Muscle of back (tissue), 3 donors: ENCODE measurements at regions not wholly inside any gene's neighbourhood (a gene's known extent, or its start where the extent isn't known, plus 50 kb on each side); places are given as distances from the start of the nearest gene placed in this dataset.
"Not testable (repeated sequence)": the region's sequence is repeated elsewhere in the genome, so short reads cannot be mapped to it uniquely, and the experiment has no call there.

Source experiments
- DNase-seq, 3 donors: peaks; one replicate each; pipeline versions ENCODE4 v3.0.0 to v3.0.0-alpha.2; 2013

DNA sequence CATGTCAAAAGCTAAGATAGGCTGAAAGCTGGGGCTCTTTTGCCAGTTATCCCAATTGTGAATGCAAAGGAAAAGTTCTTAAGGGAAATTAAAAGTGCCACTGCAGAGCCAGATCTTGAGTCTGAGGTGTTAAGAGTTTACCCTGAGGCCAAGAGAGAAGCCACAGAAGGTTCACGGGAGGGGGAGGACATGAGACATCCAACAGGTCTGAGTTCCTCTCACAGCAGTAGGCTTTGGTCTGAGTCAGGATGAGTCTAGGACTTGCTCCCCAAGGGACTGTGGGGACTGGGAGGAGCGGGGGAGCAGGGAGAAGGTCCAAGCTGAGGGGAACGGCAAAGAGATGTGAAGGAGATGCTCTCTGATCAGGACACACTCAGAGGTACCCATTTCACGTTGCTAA is 411.2 kb upstream of the CAMK1G start:
- DNase-seq = no peak

DNA sequence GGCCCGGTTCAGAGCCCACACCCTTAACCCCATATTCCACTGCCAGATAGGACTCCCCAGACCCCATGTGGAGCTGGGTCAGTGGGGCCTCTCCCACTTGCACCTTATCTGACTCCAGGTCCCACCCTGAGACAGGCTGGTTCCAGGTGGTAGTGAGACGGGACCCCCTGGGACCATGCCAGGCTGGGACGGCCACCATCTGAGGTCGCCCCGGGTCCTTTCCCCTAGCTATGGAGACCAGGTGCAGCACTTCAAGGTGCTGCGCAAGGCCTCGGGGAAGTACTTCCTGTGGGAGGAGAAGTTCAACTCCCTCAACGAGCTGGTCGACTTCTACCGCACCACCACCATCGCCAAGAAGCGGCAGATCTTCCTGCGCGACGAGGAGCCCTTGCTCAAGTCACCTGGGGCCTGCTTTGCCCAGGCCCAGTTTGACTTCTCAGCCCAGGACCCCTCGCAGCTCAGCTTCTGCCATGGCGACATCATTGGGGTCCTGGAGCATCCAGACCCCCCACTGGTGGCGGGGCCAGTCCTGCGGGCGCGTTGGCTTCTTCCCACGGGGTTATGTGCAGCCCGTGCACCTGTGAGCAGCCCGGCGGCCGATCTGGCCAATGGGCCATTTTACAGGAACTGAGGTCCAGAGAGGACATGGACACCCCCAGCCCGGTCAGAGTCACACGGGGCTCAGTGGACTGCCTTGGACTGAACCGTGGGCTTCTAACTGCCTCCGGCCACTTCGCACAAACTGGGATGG is 410.5 kb upstream of the CAMK1G start:
- not testable (repeated sequence) for DNase-seq

GRCh38 chr1:209173796-209174195 is 409.7 kb upstream of the CAMK1G start:
- DNase-seq = not testable (repeated sequence)

GRCh38 chr1:209176866-209177430 is 406.6 kb upstream of the CAMK1G start:
- DNase-seq = no peak

GRCh38 chr1:209183195-209183594 is 400.3 kb upstream of the CAMK1G start:
- no peak for DNase-seq

- no peak for DNase-seq
Observed at GRCh38 chr1:209187589-209187988, 395.9 kb upstream of the CAMK1G start.

DNA sequence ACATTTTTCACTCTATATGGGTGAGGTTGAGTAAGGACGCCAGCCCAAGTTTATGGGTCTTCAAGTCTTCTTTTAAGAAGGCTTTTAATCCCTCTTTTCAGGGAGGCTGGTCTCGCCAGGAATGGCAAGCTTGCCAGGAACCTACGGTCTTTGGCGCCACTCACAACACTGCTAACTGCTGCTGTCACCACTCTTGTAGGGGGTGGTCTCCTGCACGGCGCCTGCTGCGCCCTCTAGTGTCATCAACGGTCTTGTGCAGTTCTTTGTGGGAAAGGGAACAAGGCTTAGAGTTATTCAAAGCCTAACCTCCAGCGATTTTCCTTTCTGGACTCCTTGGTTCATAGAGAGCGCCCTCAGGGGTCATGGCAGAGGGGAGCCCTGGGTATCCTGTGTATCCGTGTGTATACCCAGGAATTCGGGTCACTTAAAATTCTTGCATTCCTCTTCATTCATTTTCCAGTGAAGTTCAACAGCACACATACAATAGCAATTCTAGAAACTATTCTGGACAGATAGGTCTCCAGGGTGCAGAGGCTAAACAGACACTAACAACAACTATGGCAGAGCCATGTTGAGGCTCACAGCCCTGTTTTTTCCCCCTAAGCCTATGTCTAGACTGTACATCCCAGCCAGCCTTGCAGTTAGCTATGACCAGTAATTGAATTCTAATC is 392.8 kb upstream of the CAMK1G start:
- DNase-seq = peak; percentile 9 to 36 (median 30)

GRCh38 chr1:209191262-209191634 is 392.3 kb upstream of the CAMK1G start:
- no peak for DNase-seq

DNA sequence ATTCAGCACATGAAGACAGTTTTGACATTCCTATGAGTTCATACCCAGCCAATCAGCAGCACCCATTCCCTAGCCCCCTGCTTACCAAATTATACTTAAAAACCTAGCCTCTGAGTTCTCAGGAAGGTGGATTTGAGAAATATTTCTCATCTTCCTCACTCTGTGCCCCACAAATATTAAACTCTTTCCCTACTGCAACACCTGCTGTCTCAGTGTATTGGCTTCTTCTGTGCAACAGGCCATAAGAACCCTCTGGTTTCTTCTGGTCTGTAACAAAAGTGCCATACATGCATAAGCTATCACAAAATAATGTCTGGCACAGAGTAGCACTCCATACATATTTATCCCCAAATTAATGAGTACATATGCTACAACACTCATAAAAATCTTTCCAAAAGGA is 387.4 kb upstream of the CAMK1G start:
- no peak for DNase-seq

DNA sequence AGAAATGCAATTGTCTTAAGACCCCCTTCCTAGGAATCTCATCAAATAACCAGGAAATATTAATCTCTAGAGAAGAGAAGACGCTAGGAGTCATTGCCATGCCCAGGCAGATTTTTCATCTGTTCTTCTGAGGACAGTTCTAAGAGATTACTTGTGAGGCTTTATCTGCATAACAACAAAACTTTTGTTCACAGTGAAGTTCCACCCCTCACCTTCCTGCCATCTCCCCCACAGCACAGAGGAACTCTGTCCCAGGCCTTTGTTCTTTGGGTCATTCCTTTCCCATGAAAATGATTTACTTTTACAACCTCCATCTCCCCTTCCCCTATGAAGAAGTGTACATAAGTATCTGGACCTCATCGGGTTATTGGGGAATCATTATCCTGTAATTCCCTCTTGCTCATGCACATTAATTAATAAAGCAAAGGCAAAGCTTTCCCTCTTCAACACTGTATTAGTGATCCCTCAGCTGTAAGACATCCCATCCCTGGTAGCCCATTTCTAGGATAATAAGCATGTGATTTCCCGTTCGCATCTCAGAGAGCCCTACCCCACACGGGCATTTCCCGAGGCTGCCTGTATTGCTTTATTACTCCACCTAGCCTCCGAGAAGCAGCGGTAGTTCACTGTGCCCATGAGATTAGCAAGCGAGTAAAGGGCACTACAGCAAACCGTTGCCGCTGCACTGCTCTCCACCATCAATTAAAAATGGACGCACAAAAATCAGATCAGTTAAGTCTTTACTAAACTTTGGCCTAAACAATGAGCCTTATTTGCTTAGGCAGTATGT is 384.4 kb upstream of the CAMK1G start:
- no peak for DNase-seq

- no peak for DNase-seq
Observed at GRCh38 chr1:209199822-209200221, 383.7 kb upstream of the CAMK1G start.

GRCh38 chr1:209202321-209202720 is 381.2 kb upstream of the CAMK1G start:
- not testable (repeated sequence) for DNase-seq

- DNase-seq = peak; percentile 52 to 69 (median 53)
Observed at GRCh38 chr1:209202830-209203532, 380.5 kb upstream of the CAMK1G start.

- DNase-seq = no peak
Observed at GRCh38 chr1:209203533-209203895, 380.0 kb upstream of the CAMK1G start.

- DNase-seq = no peak
Observed at GRCh38 chr1:209205039-209205438, 378.5 kb upstream of the CAMK1G start.

- DNase-seq = peak in 2 of 3 donors; percentile 5 to 8
Observed at GRCh38 chr1:209207126-209207700, 376.3 kb upstream of the CAMK1G start.

GRCh38 chr1:209207701-209208286 is 375.7 kb upstream of the CAMK1G start:
- DNase-seq = peak; percentile 62 to 88 (median 69)

GRCh38 chr1:209208648-209209047 is 374.9 kb upstream of the CAMK1G start:
- no peak for DNase-seq

GRCh38 chr1:209213989-209214388 is 369.5 kb upstream of the CAMK1G start:
- DNase-seq = no peak

GRCh38 chr1:209215826-209216225 is 367.7 kb upstream of the CAMK1G start:
- DNase-seq = no peak

DNA sequence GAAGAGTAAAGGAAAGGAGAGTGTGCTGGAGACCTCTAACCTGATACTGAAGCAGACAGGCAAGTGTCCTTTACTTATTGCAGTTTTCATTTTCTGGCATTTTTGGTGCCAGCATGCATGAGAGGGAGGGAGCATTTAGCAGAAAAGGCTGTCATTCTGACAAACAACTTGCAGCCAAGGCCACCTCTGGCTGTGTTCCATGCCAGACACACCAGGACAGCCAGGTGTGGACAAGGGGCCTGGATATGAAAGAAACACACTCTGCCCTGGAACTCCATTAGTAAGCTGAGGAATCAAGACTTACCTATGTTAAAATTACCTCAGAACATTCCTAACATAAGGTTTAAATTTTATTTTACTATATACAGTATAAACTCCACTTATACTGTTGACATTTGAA is 365.4 kb upstream of the CAMK1G start:
- no peak for DNase-seq
